Mesendoderm (in vitro differentiated cells): ENCODE measurements at regions not wholly inside any gene's neighbourhood (a gene's known extent, or its start where the extent isn't known, plus 50 kb on each side); places are given as distances from the start of the nearest gene placed in this dataset.

ENCODE experiments used
- DNase-seq: peaks from one replicate; pipeline ENCODE4 v3.0.0; 2013
- H2AK5ac ChIP-seq: 2 replicates; pipeline ENCODE4 v1.6.1; 2013; ENCODE audit warnings: low read length, inconsistent platforms
- H2BK120ac ChIP-seq: 2 replicates; pipeline ENCODE4 v1.6.1; 2013; ENCODE audit warnings: low read depth, mild to moderate bottlenecking, low read length, moderate library complexity, mixed read lengths
- H2BK15ac ChIP-seq: replicated peaks from 2 replicates; pipeline ENCODE4 v1.6.1; 2013; ENCODE audit warnings: low read depth, mild to moderate bottlenecking, moderate library complexity
- H2BK5ac ChIP-seq: 2 replicates; pipeline ENCODE4 v1.6.1; 2013; ENCODE audit warnings: low read length, inconsistent platforms
- H3K18ac ChIP-seq: 2 replicates; pipeline ENCODE4 v1.6.1; 2013; ENCODE audit warnings: mild to moderate bottlenecking, low read length, mixed read lengths
- H3K23ac ChIP-seq: one replicate; pipeline ENCODE4 v1.6.1; 2013; ENCODE audit warnings: low read length
- H3K27ac ChIP-seq: 2 replicates; pipeline ENCODE4 v1.5.1; 2013; ENCODE audit warnings: low read depth, mild to moderate bottlenecking, inconsistent platforms, low read length, moderate library complexity
- H3K27me3 ChIP-seq: 2 replicates; pipeline ENCODE4 v1.6.1; 2013; ENCODE audit warnings: low read length, control low read depth, mild to moderate bottlenecking, inconsistent platforms; ENCODE audit not compliant: insufficient read depth, poor library complexity
- H3K36me3 ChIP-seq: 2 replicates; pipeline ENCODE4 v1.6.1; 2013; ENCODE audit warnings: low read length, inconsistent platforms; ENCODE audit not compliant: control insufficient read depth, insufficient read depth
- H3K4ac ChIP-seq: one replicate; pipeline ENCODE4 v1.6.1; 2013; ENCODE audit warnings: low read depth, mild to moderate bottlenecking, low read length, moderate library complexity
- H3K4me1 ChIP-seq: 2 replicates; pipeline ENCODE4 v1.6.1; 2013; ENCODE audit warnings: low read depth, low read length, inconsistent platforms; ENCODE audit not compliant: control insufficient read depth
- H3K4me2 ChIP-seq: 2 replicates; pipeline ENCODE4 v1.6.1; 2013; ENCODE audit warnings: low read length
- H3K4me3 ChIP-seq: 2 replicates; pipeline ENCODE4 v1.5.1; 2013; ENCODE audit warnings: mild to moderate bottlenecking, low read length
- H3K56ac ChIP-seq: one replicate; pipeline ENCODE4 v1.6.1; 2013; ENCODE audit warnings: low read length
- H3K79me1 ChIP-seq: 2 replicates; pipeline ENCODE4 v1.6.1; 2013; ENCODE audit warnings: low read length, inconsistent platforms
- H3K79me2 ChIP-seq: 2 replicates; pipeline ENCODE4 v1.6.1; 2013; ENCODE audit warnings: mild to moderate bottlenecking, low read length; ENCODE audit not compliant: control insufficient read depth, insufficient read depth
- H3K9ac ChIP-seq: 2 replicates; pipeline ENCODE4 v1.6.1; 2013; ENCODE audit warnings: low read length, inconsistent platforms
- H4K5ac ChIP-seq: one replicate; pipeline ENCODE4 v1.6.1; 2013; ENCODE audit warnings: low read length
- H4K8ac ChIP-seq: one replicate; pipeline ENCODE4 v1.6.1; 2013; ENCODE audit warnings: low read depth, mild to moderate bottlenecking, control low read depth, low read length, moderate library complexity
- WGBS: extraction: QIAGEN DNeasy Blood & Tissue Kit; methylation state at CpG from one replicate; pipeline ENCODE4 v1.1.7; 2013; ENCODE audit warnings: low lambda C conversion rate, missing lambda C conversion rate; ENCODE audit not compliant: insufficient coverage; ENCODE audit errors: extremely low coverage; 5-methylcytosine and 5-hydroxymethylcytosine counted together

DNA sequence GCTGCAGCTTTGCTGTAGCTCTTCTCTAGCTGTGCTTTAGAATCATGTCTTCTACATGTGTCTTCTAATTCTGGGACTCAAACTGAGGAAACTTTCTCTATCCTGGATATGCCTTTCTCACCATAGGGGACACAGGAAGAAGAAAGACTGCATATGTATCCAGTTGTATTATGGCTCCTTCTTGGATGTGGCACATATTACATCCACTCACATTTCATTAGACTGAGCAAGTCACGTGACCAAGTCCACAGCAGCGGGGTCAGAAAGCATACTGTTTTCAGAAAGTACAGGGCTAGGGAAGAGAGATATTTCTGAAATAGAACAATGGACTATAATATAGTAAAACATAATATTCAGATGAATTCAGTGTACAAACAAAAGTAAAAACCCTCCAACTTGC, 187.6 kb upstream of the RIMS1 start:
- Histone ChIP-seq H2BK15ac (no peak overlapping the region), H4K5ac (no peak overlapping the region), H3K4ac (no peak overlapping the region), H3K36me3 (no peaks in the 10 kb centered on the region), H3K18ac (no peak overlapping the region), H3K79me1 (no peaks in the 10 kb centered on the region), H3K79me2 (no peaks in the 10 kb centered on the region), H2BK120ac (no peak overlapping the region), H3K4me1 (no peaks in the 10 kb centered on the region), H3K4me2 (no peak overlapping the region), H2BK5ac (no peak overlapping the region), H3K23ac (no peak overlapping the region), H3K56ac (no peak overlapping the region), H2AK5ac (no peak overlapping the region), H3K4me3 (no peak overlapping the region), H3K9ac (no peak overlapping the region), H4K8ac (no peak overlapping the region), H3K27ac (no peak overlapping the region), H3K27me3 (no peaks in the 10 kb centered on the region)
- DNase-seq = no peak
- no CpG with 5 or more reads among the region's 2 CpGs for WGBS

DNA sequence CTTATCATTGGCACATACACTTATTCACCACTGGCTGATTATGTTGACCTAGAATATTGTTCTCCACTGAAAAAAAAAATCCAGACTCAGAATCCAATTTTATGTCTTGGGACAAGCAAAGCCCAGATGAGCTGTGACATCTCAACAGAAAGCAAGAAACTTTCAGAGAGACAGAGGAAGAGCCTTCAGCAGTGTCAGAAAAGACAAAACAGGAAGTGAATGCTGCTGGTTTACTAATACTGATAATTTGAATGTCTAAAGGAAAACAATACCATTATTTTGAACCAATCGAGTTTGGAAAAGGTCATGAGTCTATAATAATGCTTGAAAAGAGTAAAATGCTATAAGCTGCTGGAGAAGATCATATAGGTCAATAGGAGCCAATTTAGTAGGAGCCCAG, 179.8 kb upstream of the RIMS1 start:
- Histone ChIP-seq H3K23ac (no peak overlapping the region), H3K4me2 (no peak overlapping the region), H3K27ac (no peak overlapping the region), H3K4me3 (no peak overlapping the region), H2BK15ac (no peak overlapping the region), H4K8ac (no peak overlapping the region), H3K4ac (no peak overlapping the region), H3K79me2 (no peaks in the 10 kb centered on the region), H2AK5ac (no peak overlapping the region), H2BK120ac (no peak overlapping the region), H2BK5ac (no peak overlapping the region), H3K18ac (no peak overlapping the region), H4K5ac (no peak overlapping the region), H3K9ac (no peak overlapping the region), H3K56ac (no peak overlapping the region), H3K27me3 (no peaks in the 10 kb centered on the region), H3K79me1 (no peaks in the 10 kb centered on the region), H3K4me1 (no peaks in the 10 kb centered on the region), H3K36me3 (no peaks in the 10 kb centered on the region)
- no CpG with 5 or more reads among the region's 1 CpG for WGBS
- no peak for DNase-seq

DNA sequence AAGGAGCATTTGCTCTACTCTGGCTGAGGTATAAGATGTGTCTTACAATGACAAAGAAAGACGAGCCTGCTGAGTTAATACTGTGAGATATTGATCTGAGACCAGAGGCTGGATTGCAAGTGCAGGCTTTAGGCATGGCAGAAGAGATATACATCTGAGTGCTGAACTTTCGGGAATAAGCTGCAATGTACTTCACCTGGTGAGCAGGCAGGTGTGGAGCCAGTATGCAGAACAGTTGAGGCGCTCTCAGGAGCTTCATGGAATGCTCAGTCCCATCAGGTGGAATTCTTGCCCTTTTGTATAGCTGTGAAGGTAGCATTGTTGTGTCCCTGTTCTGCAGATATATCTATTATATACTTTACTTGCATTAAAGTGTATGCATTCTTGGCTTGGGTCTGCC, 179.3 kb upstream of the RIMS1 start:
- no peak overlapping the region for H3K18ac ChIP-seq
- H3K36me3 ChIP-seq = no peaks in the 10 kb centered on the region
- no CpG with 5 or more reads among the region's 3 CpGs for WGBS
- peak; percentile 6 for DNase-seq
- no peak overlapping the region for H3K23ac ChIP-seq
- H3K27me3 ChIP-seq = no peaks in the 10 kb centered on the region
- no peak overlapping the region for H4K5ac ChIP-seq
- H3K4me2 ChIP-seq = no peak overlapping the region
- no peak overlapping the region for H3K9ac ChIP-seq
- no peak overlapping the region for H3K27ac ChIP-seq
- no peak overlapping the region for H4K8ac ChIP-seq
- H3K4me3 ChIP-seq = no peak overlapping the region
- H2AK5ac ChIP-seq = no peak overlapping the region
- no peak overlapping the region for H3K4ac ChIP-seq
- H3K4me1 ChIP-seq = no peaks in the 10 kb centered on the region
- H3K79me2 ChIP-seq = no peaks in the 10 kb centered on the region
- no peak overlapping the region for H2BK120ac ChIP-seq
- no peaks in the 10 kb centered on the region for H3K79me1 ChIP-seq
- H3K56ac ChIP-seq = no peak overlapping the region
- H2BK15ac ChIP-seq = no peak overlapping the region
- H2BK5ac ChIP-seq = no peak overlapping the region

DNA sequence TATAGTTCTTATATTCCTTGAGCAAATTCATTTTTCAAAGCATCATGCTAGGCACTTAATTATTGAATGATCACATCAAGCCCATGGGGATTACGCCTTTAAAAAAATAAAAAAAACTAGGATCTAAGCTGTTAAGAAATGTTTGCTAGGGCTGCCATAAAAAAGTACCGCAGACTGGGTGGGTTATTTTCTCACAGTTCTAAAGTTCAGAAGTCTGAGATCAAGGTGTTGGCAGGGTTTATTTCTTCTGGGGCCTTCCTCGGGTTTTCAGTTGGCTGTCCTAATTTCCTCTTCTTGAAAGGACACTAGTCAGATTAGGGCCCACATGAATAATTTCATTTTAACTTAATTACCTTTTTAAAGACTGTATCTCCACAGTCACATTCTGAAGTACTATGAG, 165.6 kb upstream of the RIMS1 start:
- Histone ChIP-seq H4K5ac (no peak overlapping the region), H2AK5ac (no peak overlapping the region), H3K79me1 (no peaks in the 10 kb centered on the region), H3K56ac (no peak overlapping the region), H3K4ac (no peak overlapping the region), H3K9ac (no peak overlapping the region), H3K27me3 (no peaks in the 10 kb centered on the region), H4K8ac (no peak overlapping the region), H2BK120ac (no peak overlapping the region), H3K4me3 (no peak overlapping the region), H3K36me3 (no peaks in the 10 kb centered on the region), H3K79me2 (no peaks in the 10 kb centered on the region), H3K23ac (no peak overlapping the region), H3K27ac (no peak overlapping the region), H3K18ac (no peak overlapping the region), H3K4me2 (no peak overlapping the region), H3K4me1 (no peaks in the 10 kb centered on the region), H2BK15ac (no peak overlapping the region), H2BK5ac (no peak overlapping the region)
- no CpG with 5 or more reads among the region's 3 CpGs for whole genome bisulfite sequencing
- no peak for DNase-seq

DNA sequence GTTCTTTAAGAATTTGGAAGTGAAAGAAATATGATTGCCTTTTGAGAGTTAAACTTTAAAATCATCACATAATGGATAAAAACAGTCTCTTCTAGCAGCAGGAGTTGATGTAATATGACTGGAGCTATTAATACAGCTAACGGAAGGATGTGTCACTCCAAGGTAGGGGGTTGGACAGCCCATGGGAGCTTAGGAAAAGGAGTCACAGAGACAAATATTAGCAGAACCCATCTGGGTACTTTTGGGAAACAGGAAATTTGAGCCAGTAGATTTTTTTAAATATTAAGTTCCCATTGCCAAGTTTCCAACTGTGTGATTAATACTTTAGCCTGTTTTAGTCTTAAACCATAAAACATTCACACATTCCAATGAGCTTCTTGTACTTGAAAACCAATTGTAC, 164.7 kb upstream of the RIMS1 start:
- Histone ChIP-seq H3K27me3 (no peaks in the 10 kb centered on the region), H2BK5ac (no peak overlapping the region), H3K27ac (no peak overlapping the region), H3K4me3 (no peak overlapping the region), H3K79me1 (no peaks in the 10 kb centered on the region), H3K23ac (no peak overlapping the region), H2BK120ac (no peak overlapping the region), H3K79me2 (no peaks in the 10 kb centered on the region), H2AK5ac (no peak overlapping the region), H3K56ac (no peak overlapping the region), H3K36me3 (no peaks in the 10 kb centered on the region), H3K18ac (no peak overlapping the region), H4K8ac (no peak overlapping the region), H3K4ac (no peak overlapping the region), H4K5ac (no peak overlapping the region), H2BK15ac (no peak overlapping the region), H3K4me1 (no peaks in the 10 kb centered on the region), H3K4me2 (no peak overlapping the region), H3K9ac (no peak overlapping the region)
- DNase-seq = no peak
- WGBS = no CpG with 5 or more reads among the region's 1 CpG

DNA sequence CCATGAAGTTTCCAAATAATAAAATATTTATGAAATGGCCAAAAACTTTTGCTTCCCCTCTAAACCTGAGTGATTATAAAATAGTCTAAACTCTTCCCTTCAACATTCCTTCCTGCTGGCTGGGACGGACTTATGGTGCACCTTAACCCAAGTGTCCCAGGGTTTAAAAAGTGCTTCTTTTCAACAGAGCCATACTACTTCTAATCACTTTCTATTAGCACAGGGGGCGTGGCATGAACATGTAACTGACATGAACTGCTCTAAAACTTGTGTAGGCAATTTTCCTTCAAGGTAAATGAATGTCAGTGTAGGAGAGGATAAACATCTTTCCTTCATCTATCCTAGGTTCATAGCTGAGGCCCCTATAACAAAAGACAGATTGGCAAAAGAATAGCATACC, 163.6 kb upstream of the RIMS1 start:
- Histone ChIP-seq H4K8ac (no peak overlapping the region), H2BK15ac (no peak overlapping the region), H3K4me3 (no peak overlapping the region), H3K56ac (no peak overlapping the region), H3K79me1 (no peaks in the 10 kb centered on the region), H3K27me3 (no peaks in the 10 kb centered on the region), H2BK120ac (no peak overlapping the region), H3K9ac (no peak overlapping the region), H3K79me2 (no peaks in the 10 kb centered on the region), H2AK5ac (no peak overlapping the region), H3K18ac (no peak overlapping the region), H3K23ac (no peak overlapping the region), H4K5ac (no peak overlapping the region), H3K36me3 (no peaks in the 10 kb centered on the region), H3K4ac (no peak overlapping the region), H3K4me1 (no peaks in the 10 kb centered on the region), H3K4me2 (no peak overlapping the region), H2BK5ac (no peak overlapping the region), H3K27ac (no peak overlapping the region)
- WGBS = no CpG with 5 or more reads among the region's 2 CpGs
- DNase-seq = no peak
